Erythroblast (primary cell): ENCODE measurements at regions not wholly inside any gene's neighbourhood (a gene's known extent, or its start where the extent isn't known, plus 50 kb on each side); places are given as distances from the start of the nearest gene placed in this dataset.

Experiments
- GATA1 ChIP-seq: IDR thresholded peaks from 2 replicates; pipeline ENCODE4 v1.6.1; 2011; ENCODE audit warnings: low read depth, mild to moderate bottlenecking, control low read depth, low read length, moderate library complexity
- POLR2A ChIP-seq: IDR thresholded peaks from 2 replicates; pipeline ENCODE4 v1.6.1; 2011; ENCODE audit warnings: mild to moderate bottlenecking, low read length

GRCh38 chr2:184004948-184005672 is 593.2 kb upstream of the ZNF804A start:
- TF ChIP-seq POLR2A, result no peak
- TF ChIP-seq GATA1, result no peak
